ENCODE measurements at regions not wholly inside any gene's neighbourhood (a gene's known extent, or its start where the extent isn't known, plus 50 kb on each side); places are given as distances from the start of the nearest gene placed in this dataset.

DNA sequence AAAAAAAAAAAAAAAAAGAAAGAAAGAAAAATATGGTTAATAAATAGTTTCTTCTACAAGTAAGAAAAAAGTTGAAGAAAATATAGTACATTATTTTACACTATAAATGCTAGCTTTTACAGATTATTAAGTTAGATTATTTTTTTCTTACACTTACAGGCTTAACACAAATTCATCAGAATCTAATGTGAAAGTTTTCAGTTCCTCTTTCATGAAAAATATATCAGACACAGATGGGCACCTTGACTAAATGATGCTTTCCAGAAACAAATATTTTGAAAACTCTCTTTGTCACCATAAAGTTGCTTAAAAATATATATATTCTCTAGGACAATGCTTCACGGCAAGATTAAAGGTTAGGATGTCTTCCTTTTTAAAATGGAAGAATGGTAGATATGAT is 321.8 kb upstream of the HSF2 start:
- Histone ChIP-seq H3K4me3 (replicated peaks; ENCODE audit: insufficient read depth, low read length) (no peak overlapping the region), H3K27me3 (ENCODE audit: insufficient read depth, poor library complexity, severe bottlenecking) (no peaks in the 10 kb centered on the region), H3K27ac (replicated peaks) (no peak overlapping the region)
- TF ChIP-seq, protein P1, sequence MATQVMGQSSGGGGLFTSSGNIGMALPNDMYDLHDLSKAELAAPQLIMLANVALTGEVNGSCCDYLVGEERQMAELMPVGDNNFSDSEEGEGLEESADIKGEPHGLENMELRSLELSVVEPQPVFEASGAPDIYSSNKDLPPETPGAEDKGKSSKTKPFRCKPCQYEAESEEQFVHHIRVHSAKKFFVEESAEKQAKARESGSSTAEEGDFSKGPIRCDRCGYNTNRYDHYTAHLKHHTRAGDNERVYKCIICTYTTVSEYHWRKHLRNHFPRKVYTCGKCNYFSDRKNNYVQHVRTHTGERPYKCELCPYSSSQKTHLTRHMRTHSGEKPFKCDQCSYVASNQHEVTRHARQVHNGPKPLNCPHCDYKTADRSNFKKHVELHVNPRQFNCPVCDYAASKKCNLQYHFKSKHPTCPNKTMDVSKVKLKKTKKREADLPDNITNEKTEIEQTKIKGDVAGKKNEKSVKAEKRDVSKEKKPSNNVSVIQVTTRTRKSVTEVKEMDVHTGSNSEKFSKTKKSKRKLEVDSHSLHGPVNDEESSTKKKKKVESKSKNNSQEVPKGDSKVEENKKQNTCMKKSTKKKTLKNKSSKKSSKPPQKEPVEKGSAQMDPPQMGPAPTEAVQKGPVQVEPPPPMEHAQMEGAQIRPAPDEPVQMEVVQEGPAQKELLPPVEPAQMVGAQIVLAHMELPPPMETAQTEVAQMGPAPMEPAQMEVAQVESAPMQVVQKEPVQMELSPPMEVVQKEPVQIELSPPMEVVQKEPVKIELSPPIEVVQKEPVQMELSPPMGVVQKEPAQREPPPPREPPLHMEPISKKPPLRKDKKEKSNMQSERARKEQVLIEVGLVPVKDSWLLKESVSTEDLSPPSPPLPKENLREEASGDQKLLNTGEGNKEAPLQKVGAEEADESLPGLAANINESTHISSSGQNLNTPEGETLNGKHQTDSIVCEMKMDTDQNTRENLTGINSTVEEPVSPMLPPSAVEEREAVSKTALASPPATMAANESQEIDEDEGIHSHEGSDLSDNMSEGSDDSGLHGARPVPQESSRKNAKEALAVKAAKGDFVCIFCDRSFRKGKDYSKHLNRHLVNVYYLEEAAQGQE (IDR thresholded peaks at IDR 0.05; ENCODE audit: insufficient replicate concordance, low read depth): no peak
- TF ChIP-seq, protein P2, sequence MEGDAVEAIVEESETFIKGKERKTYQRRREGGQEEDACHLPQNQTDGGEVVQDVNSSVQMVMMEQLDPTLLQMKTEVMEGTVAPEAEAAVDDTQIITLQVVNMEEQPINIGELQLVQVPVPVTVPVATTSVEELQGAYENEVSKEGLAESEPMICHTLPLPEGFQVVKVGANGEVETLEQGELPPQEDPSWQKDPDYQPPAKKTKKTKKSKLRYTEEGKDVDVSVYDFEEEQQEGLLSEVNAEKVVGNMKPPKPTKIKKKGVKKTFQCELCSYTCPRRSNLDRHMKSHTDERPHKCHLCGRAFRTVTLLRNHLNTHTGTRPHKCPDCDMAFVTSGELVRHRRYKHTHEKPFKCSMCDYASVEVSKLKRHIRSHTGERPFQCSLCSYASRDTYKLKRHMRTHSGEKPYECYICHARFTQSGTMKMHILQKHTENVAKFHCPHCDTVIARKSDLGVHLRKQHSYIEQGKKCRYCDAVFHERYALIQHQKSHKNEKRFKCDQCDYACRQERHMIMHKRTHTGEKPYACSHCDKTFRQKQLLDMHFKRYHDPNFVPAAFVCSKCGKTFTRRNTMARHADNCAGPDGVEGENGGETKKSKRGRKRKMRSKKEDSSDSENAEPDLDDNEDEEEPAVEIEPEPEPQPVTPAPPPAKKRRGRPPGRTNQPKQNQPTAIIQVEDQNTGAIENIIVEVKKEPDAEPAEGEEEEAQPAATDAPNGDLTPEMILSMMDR (IDR thresholded peaks at IDR 0.05; ENCODE audit: insufficient read depth, low read length): no peak
- TF ChIP-seq GABPA (IDR thresholded peaks at IDR 0.05; ENCODE audit: low read depth) (no peak), POLR2AphosphoS5 (IDR thresholded peaks at IDR 0.05; ENCODE audit: low read depth) (no peak), SPI1 (IDR thresholded peaks at IDR 0.05; ENCODE audit: borderline replicate concordance, low read depth) (no peak)
- no peak for DNase-seq (ENCODE audit: low read depth in 1 of 2, low spot score in 1 of 2)

DNA sequence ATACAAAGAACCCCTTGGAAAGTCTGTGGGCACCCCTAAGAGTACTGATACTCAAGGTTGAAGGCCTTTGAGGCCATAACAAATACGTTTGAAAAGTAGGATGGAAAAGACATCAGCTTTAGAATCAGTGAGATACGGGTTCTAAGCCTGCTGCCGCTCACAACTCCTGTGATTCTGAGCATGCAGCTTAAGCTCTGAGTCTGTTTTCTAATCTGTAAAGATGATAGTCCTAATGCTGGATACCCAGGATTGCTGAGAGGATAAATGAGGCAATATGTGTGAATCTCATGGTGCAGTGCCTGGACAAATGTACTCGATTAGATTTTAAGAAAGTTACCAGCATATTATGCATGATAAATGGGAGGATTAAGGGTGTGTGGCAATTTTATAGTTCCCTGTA is 321.0 kb upstream of the HSF2 start:
- Histone ChIP-seq H3K4me3 (replicated peaks; ENCODE audit: insufficient read depth, low read length) (no peak overlapping the region), H3K27me3 (ENCODE audit: insufficient read depth, poor library complexity, severe bottlenecking) (no peaks in the 10 kb centered on the region), H3K27ac (replicated peaks) (no peak overlapping the region)
- TF ChIP-seq, protein P2 (IDR thresholded peaks at IDR 0.05; ENCODE audit: insufficient read depth, low read length): no peak
- TF ChIP-seq SPI1 (IDR thresholded peaks at IDR 0.05; ENCODE audit: borderline replicate concordance, low read depth): no peak
- TF ChIP-seq POLR2AphosphoS5 (IDR thresholded peaks at IDR 0.05; ENCODE audit: low read depth): no peak
- TF ChIP-seq, protein P1 (IDR thresholded peaks at IDR 0.05; ENCODE audit: insufficient replicate concordance, low read depth): no peak
- TF ChIP-seq GABPA (IDR thresholded peaks at IDR 0.05; ENCODE audit: low read depth): no peak
- DNase-seq (ENCODE audit: low read depth in 1 of 2, low spot score in 1 of 2): no peak

DNA sequence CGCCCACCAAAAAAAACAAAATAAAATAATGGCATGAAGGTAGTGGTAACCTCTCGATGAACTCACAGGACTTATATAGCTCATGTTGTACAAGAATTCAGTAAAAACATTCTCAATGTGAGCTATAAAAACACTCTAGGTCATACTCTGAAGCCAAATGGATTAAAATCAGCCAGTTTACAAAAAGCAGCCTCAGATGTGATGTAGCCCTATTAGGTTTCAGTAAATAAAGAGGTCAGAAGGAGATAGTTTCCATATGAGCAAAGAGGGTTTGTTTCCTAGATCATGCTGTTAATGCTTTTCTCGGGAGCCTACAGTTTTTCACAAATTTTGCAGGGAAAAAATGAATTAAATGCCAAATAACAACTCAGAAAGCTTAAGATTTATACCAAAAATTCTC is 319.5 kb upstream of the HSF2 start:
- TF ChIP-seq, protein P1 (IDR thresholded peaks at IDR 0.05; ENCODE audit: insufficient replicate concordance, low read depth): no peak
- TF ChIP-seq GABPA (IDR thresholded peaks at IDR 0.05; ENCODE audit: low read depth) (no peak), SPI1 (IDR thresholded peaks at IDR 0.05; ENCODE audit: borderline replicate concordance, low read depth) (no peak), POLR2AphosphoS5 (IDR thresholded peaks at IDR 0.05; ENCODE audit: low read depth) (no peak)
- TF ChIP-seq, protein P2 (IDR thresholded peaks at IDR 0.05; ENCODE audit: insufficient read depth, low read length): no peak
- no peak for DNase-seq (ENCODE audit: low read depth in 1 of 2, low spot score in 1 of 2)
- no peak overlapping the region for H3K4me3 ChIP-seq (replicated peaks; ENCODE audit: insufficient read depth, low read length)
- H3K27ac ChIP-seq (replicated peaks): no peak overlapping the region
- no peaks in the 10 kb centered on the region for H3K27me3 ChIP-seq (ENCODE audit: insufficient read depth, poor library complexity, severe bottlenecking)
